GM12878 (cell line): ENCODE measurements at regions not wholly inside any gene's neighbourhood (a gene's known extent, or its start where the extent isn't known, plus 50 kb on each side); places are given as distances from the start of the nearest gene placed in this dataset.

ENCODE experiments used
- ATAC-seq: fragments of 200-7000 bp; cut with Tn5 transposase; 3 replicates; pipeline ENCODE4 v1.9.1; 2020; ENCODE audit warnings: mild to moderate bottlenecking, moderate library complexity
- BruUV-seq: library from RNA; stranded (reverse); fragments of 400-500 nt; replicated peaks from 2 replicates; lab custom pipeline; 2021; lab: Mats Ljungman, UMichigan
- CTCF ChIA-PET: fragments of 300-600 bp; sonication (Branson Sonifier 250); formaldehyde crosslinking; extraction: SDS; loops from one replicate; lab custom pipeline; 2021; ENCODE audit warnings: inconsistent platforms; lab: Yijun Ruan, JAX
- POLR2A ChIA-PET: fragments of 350-600 bp; formaldehyde crosslinking; extraction: SDS; loops from one replicate; lab custom pipeline; 2021; ENCODE audit warnings: inconsistent platforms; lab: Charles Lee
- RAD21 ChIA-PET: fragments of 300-600 bp; sonication (Branson Sonifier 250); formaldehyde crosslinking; loops from one replicate; lab custom pipeline; 2023; ENCODE audit warnings: antibody characterized with exemption; ENCODE audit not compliant: unreplicated experiment; lab: Charles Lee
- SMC1A ChIA-PET: fragments of 300-600 bp; sonication (Branson Sonifier 250); formaldehyde crosslinking; loops from one replicate; lab custom pipeline; 2023; ENCODE audit not compliant: unreplicated experiment, uncharacterized antibody; lab: Charles Lee
- DNase-seq: peaks from one replicate; pipeline ENCODE4 v3.0.0-alpha.2; 2011; ENCODE audit warnings: low read depth, low spot score
- FAIRE-seq: peaks from 3 replicates; lab custom pipeline; 2011; peaks lifted over from hg19 to GRCh38; lab: Jason Lieb, UNC
- H2AFZ ChIP-seq: 2 replicates; pipeline ENCODE4 v1.6.0; 2011; ENCODE audit warnings: low read depth, low read length, control low read depth; ENCODE audit not compliant: control insufficient read depth
- H3K27ac ChIP-seq: 2 replicates; pipeline ENCODE4 v1.5.1; 2011; ENCODE audit warnings: control low read depth; ENCODE audit not compliant: control insufficient read depth, insufficient read depth
- H3K27me3 ChIP-seq, 2 experiments: replicated peaks in 1 of 2; 2 replicates each; pipeline versions ENCODE4 v1.6.0 to v1.6.1; 2011; ENCODE audit warnings: low read length in 1 of 2; ENCODE audit not compliant: control insufficient read depth in 2 of 2, insufficient read depth in 2 of 2
- H3K36me3 ChIP-seq, 2 experiments: 2 replicates each; pipeline ENCODE4 v1.5.1; 2011; ENCODE audit warnings: low read length in 1 of 2; ENCODE audit not compliant: control insufficient read depth in 2 of 2, insufficient read depth in 2 of 2
- H3K4me1 ChIP-seq: 2 replicates; pipeline ENCODE4 v1.6.1; 2011; ENCODE audit warnings: mild to moderate bottlenecking, low read length, moderate library complexity, mixed read lengths; ENCODE audit not compliant: control insufficient read depth, insufficient read depth
- H3K4me2 ChIP-seq: 2 replicates; pipeline ENCODE4 v1.6.0; 2011; ENCODE audit warnings: control low read depth; ENCODE audit not compliant: control insufficient read depth, insufficient read depth
- H3K4me3 ChIP-seq: fragments of 200-600 bp; sonication (generic); 2 replicates; pipeline ENCODE4 v1.5.1; 2016
- H3K79me2 ChIP-seq: 2 replicates; pipeline ENCODE4 v1.6.0; 2011; ENCODE audit warnings: low read length; ENCODE audit not compliant: control insufficient read depth, insufficient read depth
- H3K9ac ChIP-seq: 2 replicates; pipeline ENCODE4 v1.8.0; 2011; ENCODE audit warnings: low read length, control low read depth, mixed read lengths; ENCODE audit not compliant: control insufficient read depth, insufficient read depth
- H3K9me3 ChIP-seq: replicated peaks from 3 replicates; pipeline ENCODE4 v1.5.1; 2011; ENCODE audit warnings: mild to moderate bottlenecking, low read length; ENCODE audit not compliant: control insufficient read depth, insufficient read depth
- H4K20me1 ChIP-seq: 2 replicates; pipeline ENCODE4 v1.6.0; 2011; ENCODE audit not compliant: control insufficient read depth, insufficient read depth
- E2F8 ChIP-seq: fragments of 450-650 bp; IDR thresholded peaks from 2 replicates; pipeline ENCODE4 v1.6.1; 2018; ENCODE audit warnings: mild to moderate bottlenecking, low read depth, moderate library complexity; ENCODE audit not compliant: partially characterized antibody
- EGR1 ChIP-seq, 2 experiments: IDR thresholded peaks; 1 replicate in 1 of 2; 2 replicates in 1 of 2; pipeline ENCODE4 v1.6.1; 2011 to 2012; ENCODE audit warnings: low read depth in 2 of 2, low read length in 2 of 2, borderline replicate concordance in 1 of 2, mild to moderate bottlenecking in 1 of 2, moderate library complexity in 1 of 2
- HDAC6 ChIP-seq: fragments of 200-600 bp; sonication (generic); IDR thresholded peaks from one replicate; pipeline ENCODE4 v1.8.0; 2017; ENCODE audit warnings: antibody characterized with exemption; ENCODE audit not compliant: unreplicated experiment
- KDM1A ChIP-seq: fragments of 200-600 bp; sonication (generic); IDR thresholded peaks from 2 replicates; pipeline ENCODE4 v1.6.1; 2016; ENCODE audit warnings: borderline replicate concordance
- NR2F1 ChIP-seq: fragments of 450-650 bp; conservative IDR thresholded peaks from 2 replicates; pipeline ENCODE4 v1.6.1; 2017; ENCODE audit warnings: mild to moderate bottlenecking
- PML ChIP-seq: IDR thresholded peaks from 2 replicates; pipeline ENCODE4 v1.6.1; 2012; ENCODE audit warnings: low read length, inconsistent platforms
- SUZ12 ChIP-seq: fragments of 200-600 bp; sonication (generic); IDR thresholded peaks from one replicate; pipeline ENCODE4 v1.6.1; 2018; ENCODE audit warnings: antibody characterized with exemption, mild to moderate bottlenecking; ENCODE audit not compliant: unreplicated experiment
- USF1 ChIP-seq: IDR thresholded peaks from 2 replicates; pipeline ENCODE4 v1.6.1; 2011; ENCODE audit warnings: borderline replicate concordance, low read depth, mild to moderate bottlenecking, moderate library complexity, mixed read lengths, low read length; ENCODE audit not compliant: insufficient read depth; ENCODE audit errors: extremely low read length
- WGBS: methylation state at CpG from one replicate; pipeline ENCODE4 v1.1.6; 2016; ENCODE audit warnings: low lambda C conversion rate; ENCODE audit not compliant: insufficient replicate concordance, insufficient coverage; ENCODE audit errors: missing lambda C conversion rate; 5-methylcytosine and 5-hydroxymethylcytosine counted together
- in situ Hi-C: fragments of 300-500 bp; cut with MboI; formaldehyde crosslinking; loops from 9 replicates; pipeline ENCODE4 v1.14.3; 2018; ENCODE audit warnings: mixed read lengths
- intact Hi-C: fragments of 100-400 bp; cut with micrococcal nuclease; formaldehyde crosslinking; loops from one replicate; pipeline ENCODE4 v1.14.2; 2022; ENCODE audit not compliant: unreplicated experiment
- TF ChIP-seq, protein P1 (sequence below): fragments of 450-650 bp; IDR thresholded peaks from 2 replicates; pipeline ENCODE4 v1.6.1; 2016; ENCODE audit warnings: mild to moderate bottlenecking, moderate library complexity, borderline replicate concordance

DNA sequence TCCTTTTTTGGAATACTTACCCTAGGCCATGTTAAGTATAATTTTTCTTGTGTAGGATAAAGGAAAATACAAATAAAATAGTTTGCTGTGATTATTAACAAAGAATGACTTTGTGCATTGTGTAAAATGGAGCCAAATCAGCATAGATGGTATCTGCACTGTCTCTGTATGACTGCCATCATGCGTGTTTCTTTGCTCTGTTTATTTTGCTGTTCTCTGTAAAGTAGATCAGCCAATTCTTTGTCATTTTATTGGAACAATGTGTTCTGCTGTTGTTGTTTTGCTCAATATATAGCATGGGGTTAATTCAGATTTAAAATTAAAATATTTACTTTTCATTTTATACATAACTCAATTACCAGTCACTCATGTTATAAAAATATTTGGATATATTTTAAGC, 181.3 kb upstream of the UBE2E3 start:
- intact Hi-C loops = no loop called here

More for the DNA sequence above, 181.3 kb upstream of the UBE2E3 start:
- WGBS = 48% methylated on average over 1 of the region's 1 CpG
- ChIA-PET CTCF (no interaction called here), SMC1A (no interaction called here), POLR2A (no interaction called here), RAD21 (no interaction called here)
- Histone ChIP-seq H3K4me3 (no peak overlapping the region), H3K9me3 (no peaks in the 10 kb centered on the region), H4K20me1 (no peaks in the 10 kb centered on the region), H3K4me1 (no peaks in the 10 kb centered on the region), H3K36me3 (no peaks in the 10 kb centered on the region), H3K27ac (no peak overlapping the region), H3K79me2 (no peaks in the 10 kb centered on the region), H3K27me3 (no peaks in the 10 kb centered on the region), H2AFZ (no peak overlapping the region), H3K9ac (no peak overlapping the region), H3K4me2 (no peak overlapping the region)
- in situ Hi-C loops = no loop called here
- FAIRE-seq (no peak), DNase-seq (no peak), ATAC-seq (no peak)
- TF ChIP-seq E2F8 (no peak), HDAC6 (no peak), NR2F1 (no peak), PML (no peak), EGR1 (IDR thresholded peaks at IDR 0.05; ENCODE audit: borderline replicate concordance in 1 of 2, low read depth in 2 of 2, low read length in 2 of 2) (no peak), SUZ12 (no peak), KDM1A (no peak), USF1 (no peak)
- TF ChIP-seq, protein P1, sequence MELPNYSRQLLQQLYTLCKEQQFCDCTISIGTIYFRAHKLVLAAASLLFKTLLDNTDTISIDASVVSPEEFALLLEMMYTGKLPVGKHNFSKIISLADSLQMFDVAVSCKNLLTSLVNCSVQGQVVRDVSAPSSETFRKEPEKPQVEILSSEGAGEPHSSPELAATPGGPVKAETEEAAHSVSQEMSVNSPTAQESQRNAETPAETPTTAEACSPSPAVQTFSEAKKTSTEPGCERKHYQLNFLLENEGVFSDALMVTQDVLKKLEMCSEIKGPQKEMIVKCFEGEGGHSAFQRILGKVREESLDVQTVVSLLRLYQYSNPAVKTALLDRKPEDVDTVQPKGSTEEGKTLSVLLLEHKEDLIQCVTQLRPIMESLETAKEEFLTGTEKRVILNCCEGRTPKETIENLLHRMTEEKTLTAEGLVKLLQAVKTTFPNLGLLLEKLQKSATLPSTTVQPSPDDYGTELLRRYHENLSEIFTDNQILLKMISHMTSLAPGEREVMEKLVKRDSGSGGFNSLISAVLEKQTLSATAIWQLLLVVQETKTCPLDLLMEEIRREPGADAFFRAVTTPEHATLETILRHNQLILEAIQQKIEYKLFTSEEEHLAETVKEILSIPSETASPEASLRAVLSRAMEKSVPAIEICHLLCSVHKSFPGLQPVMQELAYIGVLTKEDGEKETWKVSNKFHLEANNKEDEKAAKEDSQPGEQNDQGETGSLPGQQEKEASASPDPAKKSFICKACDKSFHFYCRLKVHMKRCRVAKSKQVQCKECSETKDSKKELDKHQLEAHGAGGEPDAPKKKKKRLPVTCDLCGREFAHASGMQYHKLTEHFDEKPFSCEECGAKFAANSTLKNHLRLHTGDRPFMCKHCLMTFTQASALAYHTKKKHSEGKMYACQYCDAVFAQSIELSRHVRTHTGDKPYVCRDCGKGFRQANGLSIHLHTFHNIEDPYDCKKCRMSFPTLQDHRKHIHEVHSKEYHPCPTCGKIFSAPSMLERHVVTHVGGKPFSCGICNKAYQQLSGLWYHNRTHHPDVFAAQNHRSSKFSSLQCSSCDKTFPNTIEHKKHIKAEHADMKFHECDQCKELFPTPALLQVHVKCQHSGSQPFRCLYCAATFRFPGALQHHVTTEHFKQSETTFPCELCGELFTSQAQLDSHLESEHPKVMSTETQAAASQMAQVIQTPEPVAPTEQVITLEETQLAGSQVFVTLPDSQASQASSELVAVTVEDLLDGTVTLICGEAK = no peak
- no TSS peak for BruUV-seq
